Breast epithelium (tissue), 3 donors: ENCODE measurements at regions not wholly inside any gene's neighbourhood (a gene's known extent, or its start where the extent isn't known, plus 50 kb on each side); places are given as distances from the start of the nearest gene placed in this dataset.

ENCODE experiments used
- POLR2A ChIP-seq: fragments of 450-650 bp; IDR thresholded peaks from one replicate; pipeline ENCODE4 v1.6.1; 2016; ENCODE audit warnings: antibody characterized with exemption, mild to moderate bottlenecking, moderate library complexity
- TF ChIP-seq, protein P1 (sequence below), 3 donors: fragments of 450-650 bp; IDR thresholded peaks; one replicate each; pipeline ENCODE4 v1.5.1; 2016 to 2017; ENCODE audit warnings: antibody characterized with exemption in 3 of 3, mild to moderate bottlenecking in 3 of 3, moderate library complexity in 3 of 3

DNA sequence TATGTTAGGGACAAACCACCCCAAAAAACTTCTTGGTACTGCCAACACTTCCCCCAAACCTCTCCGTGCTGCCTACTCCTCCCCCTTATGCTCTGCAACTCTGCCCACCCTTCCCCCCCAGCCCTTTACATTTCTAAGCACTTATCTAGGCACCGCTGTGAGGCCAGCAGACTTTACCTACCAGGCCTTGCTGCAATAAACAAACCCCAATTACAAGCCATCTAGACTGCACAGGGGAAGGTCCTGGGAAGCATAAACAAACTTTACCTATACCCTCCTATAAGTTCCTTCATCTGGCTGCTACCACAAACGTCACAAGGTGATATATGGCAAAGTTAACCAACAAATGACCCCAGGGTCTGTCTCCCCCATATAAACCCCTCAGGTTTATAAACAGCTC is 259.4 kb upstream of the GULP1 start:
- TF ChIP-seq POLR2A = no peak
- TF ChIP-seq, protein P1, sequence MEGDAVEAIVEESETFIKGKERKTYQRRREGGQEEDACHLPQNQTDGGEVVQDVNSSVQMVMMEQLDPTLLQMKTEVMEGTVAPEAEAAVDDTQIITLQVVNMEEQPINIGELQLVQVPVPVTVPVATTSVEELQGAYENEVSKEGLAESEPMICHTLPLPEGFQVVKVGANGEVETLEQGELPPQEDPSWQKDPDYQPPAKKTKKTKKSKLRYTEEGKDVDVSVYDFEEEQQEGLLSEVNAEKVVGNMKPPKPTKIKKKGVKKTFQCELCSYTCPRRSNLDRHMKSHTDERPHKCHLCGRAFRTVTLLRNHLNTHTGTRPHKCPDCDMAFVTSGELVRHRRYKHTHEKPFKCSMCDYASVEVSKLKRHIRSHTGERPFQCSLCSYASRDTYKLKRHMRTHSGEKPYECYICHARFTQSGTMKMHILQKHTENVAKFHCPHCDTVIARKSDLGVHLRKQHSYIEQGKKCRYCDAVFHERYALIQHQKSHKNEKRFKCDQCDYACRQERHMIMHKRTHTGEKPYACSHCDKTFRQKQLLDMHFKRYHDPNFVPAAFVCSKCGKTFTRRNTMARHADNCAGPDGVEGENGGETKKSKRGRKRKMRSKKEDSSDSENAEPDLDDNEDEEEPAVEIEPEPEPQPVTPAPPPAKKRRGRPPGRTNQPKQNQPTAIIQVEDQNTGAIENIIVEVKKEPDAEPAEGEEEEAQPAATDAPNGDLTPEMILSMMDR (IDR thresholded peaks at IDR 0.05) = no peak
